ENCODE measurements at regions not wholly inside any gene's neighbourhood (a gene's known extent, or its start where the extent isn't known, plus 50 kb on each side); places are given as distances from the start of the nearest gene placed in this dataset.

DNA sequence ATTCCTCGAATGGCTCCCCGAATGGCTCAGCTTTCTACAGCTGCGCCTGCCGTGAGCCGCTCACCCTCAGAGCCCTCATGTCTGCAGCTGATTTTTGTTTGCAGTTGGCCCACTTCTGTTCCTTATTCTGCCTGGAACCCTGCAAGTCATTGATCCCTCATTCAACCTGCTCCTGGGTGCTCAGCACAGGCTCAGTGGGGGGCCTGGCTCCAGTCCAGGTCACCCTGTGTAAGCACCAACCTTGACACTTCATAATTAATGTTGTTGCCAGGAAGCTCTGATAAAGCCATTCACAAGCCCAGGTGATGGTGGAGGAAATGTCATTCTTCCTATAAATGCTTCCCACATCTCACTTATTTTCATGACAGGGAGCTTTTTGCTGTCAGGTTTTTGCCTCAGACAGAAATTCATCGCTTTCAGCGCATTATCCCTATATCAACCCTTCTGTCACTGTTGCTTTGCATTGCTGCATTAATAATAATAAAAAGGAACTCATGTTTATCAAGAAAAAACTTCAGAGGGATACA lies 85.7 kb downstream of the F11 start:
- no peak for DNase-seq

DNA sequence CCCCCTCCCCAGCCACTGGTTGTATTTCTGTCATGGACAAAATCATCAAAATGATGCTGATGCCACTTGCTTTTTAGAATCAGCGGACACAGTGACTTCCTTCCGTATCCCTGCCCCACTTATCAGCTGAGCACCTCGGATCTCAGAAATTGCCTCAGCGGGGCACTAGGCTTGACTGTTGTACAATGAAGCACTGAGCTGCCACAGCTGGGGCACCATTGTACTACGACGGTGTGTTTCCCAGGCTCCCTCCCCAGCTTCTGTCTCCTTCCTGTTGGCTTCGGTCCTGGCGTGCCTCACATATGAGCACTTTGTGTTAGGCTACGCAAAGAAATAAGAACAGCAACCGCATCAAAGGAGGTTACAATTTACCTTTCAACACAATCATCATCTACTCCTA lies 82.4 kb downstream of the F11 start:
- no peak for DNase-seq

- no peak for DNase-seq
Measured at GRCh38 chr4:186347743-186348142, 81.8 kb downstream of the F11 start.

DNA sequence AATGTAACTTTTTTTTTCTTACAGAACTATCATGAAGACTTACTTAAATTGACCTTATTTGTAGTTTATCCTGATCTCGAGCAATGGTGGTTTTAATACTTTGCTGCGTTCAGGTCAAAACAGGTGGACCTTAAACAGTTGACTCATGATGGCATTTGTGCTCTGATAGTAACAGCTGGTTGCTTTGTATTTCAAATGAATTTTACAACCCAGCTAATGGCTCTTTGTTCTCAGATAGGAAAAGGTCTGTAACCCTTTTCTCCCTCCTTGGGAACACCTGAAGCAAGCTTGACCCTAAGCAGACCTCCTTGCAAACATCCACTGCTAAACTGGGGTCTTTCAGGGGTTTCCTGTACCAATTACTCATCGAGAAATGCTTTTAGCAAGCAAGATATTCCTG lies 79.2 kb downstream of the F11 start:
- no peak for DNase-seq

DNA sequence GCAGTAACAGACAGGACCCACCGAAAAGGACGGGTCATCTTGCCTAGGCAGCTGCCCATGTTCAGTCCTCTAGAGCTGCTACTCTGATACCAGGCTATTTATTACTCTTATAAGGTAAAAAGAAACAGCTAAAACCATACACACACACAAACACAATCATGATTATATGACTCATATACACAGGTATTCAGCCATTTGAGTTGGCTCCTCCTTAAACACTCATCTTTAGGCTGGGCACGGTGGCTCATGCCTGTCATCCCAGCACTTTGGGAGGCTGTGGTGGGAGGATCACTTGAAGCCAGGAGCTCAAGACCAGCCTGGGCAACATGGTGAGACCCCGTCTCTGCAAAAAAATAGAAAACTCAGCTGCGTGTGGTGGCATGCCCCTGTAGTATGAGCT lies 76.6 kb downstream of the F11 start:
- no peak for DNase-seq

DNA sequence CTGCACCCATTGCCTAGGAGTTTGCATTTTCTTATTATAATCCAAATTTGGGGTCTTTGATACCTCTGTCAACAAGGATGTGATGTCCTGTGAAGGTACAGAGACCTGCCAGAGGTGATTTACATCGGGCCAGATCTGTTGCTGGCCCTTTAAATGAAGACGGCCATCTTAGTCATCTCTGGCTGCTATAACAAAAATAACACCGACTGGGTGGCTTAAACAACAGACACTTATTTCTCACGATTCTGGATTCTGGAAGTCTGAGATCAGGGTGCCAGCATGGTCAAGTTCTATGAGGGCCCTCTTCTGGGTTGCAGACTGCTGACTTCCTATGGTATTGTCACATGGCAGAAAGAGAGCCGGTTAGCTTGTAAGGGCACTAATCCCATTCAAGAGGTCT lies 75.7 kb downstream of the F11 start:
- DNase-seq: no peak

All from NCI-H526 treated with DMSO at 0.1 percent for 48 hours (cell line).